ENCODE measurements at regions not wholly inside any gene's neighbourhood (a gene's known extent, or its start where the extent isn't known, plus 50 kb on each side); places are given as distances from the start of the nearest gene placed in this dataset.

DNA sequence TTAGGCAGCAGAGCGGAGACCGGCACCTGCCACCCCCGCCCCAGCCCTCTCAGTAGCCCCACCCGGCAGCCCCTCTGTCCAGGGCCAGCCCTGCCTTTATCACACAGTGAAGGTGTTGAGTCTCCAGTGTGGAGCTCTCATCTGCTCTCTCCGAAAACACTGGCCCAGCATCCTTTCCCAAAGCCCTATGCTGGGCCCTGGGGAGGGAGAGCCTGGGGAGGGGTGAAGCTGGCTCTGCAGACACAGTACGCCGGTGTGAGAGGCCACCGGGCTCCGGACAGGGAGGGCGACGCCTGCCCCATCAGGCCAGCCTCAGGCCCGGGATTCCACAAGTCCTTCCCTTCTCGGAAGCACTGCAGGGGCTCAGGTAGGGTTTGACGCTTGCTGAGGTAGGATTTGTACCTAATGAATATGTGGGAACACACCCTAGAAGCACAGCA, 186.9 kb downstream of the ERMARD start:
- Histone ChIP-seq H3K9me3 (ENCODE audit: control insufficient read depth, low read length) (no peaks in the 10 kb centered on the region), H3K36me3 (ENCODE audit: control insufficient read depth, insufficient read depth, low read length) (no peaks in the 10 kb centered on the region), H3K79me2 (no peaks in the 10 kb centered on the region), H3K4me2 (ENCODE audit: low read length) (no peak overlapping the region), H2AFZ (no peak overlapping the region), H3K4me3 (ENCODE audit: low read depth, low read length) (no peak overlapping the region), H3K4me1 (no peaks in the 10 kb centered on the region), H3K27ac (no peak overlapping the region), H3K27me3 (ENCODE audit: control insufficient read depth, insufficient read depth, low read length) (no peaks in the 10 kb centered on the region), H3K9ac (no peak overlapping the region)
- TF ChIP-seq, protein P1, sequence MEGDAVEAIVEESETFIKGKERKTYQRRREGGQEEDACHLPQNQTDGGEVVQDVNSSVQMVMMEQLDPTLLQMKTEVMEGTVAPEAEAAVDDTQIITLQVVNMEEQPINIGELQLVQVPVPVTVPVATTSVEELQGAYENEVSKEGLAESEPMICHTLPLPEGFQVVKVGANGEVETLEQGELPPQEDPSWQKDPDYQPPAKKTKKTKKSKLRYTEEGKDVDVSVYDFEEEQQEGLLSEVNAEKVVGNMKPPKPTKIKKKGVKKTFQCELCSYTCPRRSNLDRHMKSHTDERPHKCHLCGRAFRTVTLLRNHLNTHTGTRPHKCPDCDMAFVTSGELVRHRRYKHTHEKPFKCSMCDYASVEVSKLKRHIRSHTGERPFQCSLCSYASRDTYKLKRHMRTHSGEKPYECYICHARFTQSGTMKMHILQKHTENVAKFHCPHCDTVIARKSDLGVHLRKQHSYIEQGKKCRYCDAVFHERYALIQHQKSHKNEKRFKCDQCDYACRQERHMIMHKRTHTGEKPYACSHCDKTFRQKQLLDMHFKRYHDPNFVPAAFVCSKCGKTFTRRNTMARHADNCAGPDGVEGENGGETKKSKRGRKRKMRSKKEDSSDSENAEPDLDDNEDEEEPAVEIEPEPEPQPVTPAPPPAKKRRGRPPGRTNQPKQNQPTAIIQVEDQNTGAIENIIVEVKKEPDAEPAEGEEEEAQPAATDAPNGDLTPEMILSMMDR (IDR thresholded peaks at IDR 0.05): no peak

DNA sequence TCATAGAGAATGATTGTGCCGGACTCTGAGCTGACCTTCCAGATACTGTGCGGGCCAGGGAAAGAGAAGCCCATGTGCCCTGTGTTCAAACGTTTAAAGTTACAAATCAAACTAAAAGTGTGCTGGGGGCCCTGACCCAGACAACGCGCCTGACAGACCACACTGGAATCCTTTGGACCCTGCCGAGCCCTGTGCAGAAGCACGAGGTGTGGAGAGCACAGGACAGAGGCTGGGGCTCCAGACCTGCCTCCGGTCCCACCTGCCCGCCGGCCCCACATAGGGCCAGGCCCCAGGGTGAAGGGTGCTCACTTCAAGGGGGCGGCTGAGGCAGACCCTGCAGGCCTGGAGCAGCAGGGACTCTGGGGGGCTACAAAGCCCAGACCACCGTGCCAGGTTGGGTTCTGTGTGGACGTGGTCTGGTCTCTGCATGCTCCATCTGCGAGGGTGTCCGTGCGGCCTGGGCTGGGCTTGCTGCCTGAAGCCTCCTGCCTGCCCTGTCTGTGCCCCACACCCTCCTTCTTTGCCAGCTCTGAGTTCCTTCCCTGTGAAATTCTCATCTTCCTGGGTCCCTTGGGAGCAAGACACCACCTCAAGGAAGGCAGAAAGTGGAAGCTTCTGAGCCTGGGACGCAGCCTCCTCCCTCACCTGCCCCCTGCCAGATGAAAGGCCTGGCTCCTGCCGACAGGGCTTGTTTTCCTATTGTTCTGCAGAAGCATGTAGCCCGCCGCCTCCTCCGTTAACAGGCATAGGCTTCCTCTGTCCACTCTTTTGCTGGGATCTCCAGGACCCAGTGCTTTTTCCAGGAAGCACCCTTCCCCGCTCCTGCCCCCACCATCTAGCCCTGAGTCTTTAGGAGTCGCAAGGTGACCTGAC, 186.2 kb downstream of the ERMARD start:
- no peak overlapping the region for H3K4me2 ChIP-seq (ENCODE audit: low read length)
- no peaks in the 10 kb centered on the region for H3K9me3 ChIP-seq (ENCODE audit: control insufficient read depth, low read length)
- TF ChIP-seq, protein P1 (IDR thresholded peaks at IDR 0.05): no peak
- H3K79me2 ChIP-seq: no peaks in the 10 kb centered on the region
- no peak overlapping the region for H3K4me3 ChIP-seq (ENCODE audit: low read depth, low read length)
- H3K27ac ChIP-seq: no peak overlapping the region
- H2AFZ ChIP-seq: no peak overlapping the region
- no peaks in the 10 kb centered on the region for H3K4me1 ChIP-seq
- no peaks in the 10 kb centered on the region for H3K27me3 ChIP-seq (ENCODE audit: control insufficient read depth, insufficient read depth, low read length)
- H3K9ac ChIP-seq: no peak overlapping the region
- H3K36me3 ChIP-seq (ENCODE audit: control insufficient read depth, insufficient read depth, low read length): no peaks in the 10 kb centered on the region

DNA sequence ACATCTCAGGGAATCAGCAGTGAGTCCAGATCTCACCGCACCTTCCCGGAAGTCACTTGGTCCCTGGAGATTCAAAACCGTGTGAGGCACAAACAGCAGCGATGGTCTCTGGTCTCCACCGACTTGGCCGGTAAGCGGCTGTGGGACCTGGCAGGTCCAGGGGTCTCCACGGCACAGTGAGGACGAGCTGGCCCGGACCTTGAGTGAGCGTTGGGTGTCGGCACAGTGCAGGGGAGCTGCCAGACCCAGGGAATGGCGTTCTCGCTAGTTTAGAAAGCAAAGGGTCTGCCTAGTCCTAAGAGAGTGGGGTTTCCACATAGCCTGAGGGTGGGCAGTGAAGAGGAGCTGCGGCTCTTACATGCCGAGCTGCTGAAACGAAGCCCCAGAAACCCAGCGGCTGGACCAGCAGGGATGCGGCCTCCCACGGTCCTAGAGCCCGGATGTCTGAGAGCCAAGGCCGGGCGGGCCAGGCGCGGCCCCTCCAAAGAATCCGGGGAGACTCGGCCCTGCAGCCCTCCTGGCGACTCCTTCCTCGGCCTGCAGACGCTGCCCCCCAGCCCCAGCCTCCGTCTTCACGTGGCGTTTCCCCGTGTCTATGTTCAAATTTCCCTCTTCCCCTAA, 185.0 kb downstream of the ERMARD start:
- Histone ChIP-seq H2AFZ (no peak overlapping the region), H3K27me3 (ENCODE audit: control insufficient read depth, insufficient read depth, low read length) (no peaks in the 10 kb centered on the region), H3K4me3 (ENCODE audit: low read depth, low read length) (no peak overlapping the region), H3K9me3 (ENCODE audit: control insufficient read depth, low read length) (no peaks in the 10 kb centered on the region), H3K9ac (no peak overlapping the region), H3K4me1 (no peaks in the 10 kb centered on the region), H3K79me2 (no peaks in the 10 kb centered on the region), H3K27ac (no peak overlapping the region), H3K4me2 (ENCODE audit: low read length) (no peak overlapping the region), H3K36me3 (ENCODE audit: control insufficient read depth, insufficient read depth, low read length) (no peaks in the 10 kb centered on the region)
- TF ChIP-seq, protein P1 (IDR thresholded peaks at IDR 0.05): no peak

DNA sequence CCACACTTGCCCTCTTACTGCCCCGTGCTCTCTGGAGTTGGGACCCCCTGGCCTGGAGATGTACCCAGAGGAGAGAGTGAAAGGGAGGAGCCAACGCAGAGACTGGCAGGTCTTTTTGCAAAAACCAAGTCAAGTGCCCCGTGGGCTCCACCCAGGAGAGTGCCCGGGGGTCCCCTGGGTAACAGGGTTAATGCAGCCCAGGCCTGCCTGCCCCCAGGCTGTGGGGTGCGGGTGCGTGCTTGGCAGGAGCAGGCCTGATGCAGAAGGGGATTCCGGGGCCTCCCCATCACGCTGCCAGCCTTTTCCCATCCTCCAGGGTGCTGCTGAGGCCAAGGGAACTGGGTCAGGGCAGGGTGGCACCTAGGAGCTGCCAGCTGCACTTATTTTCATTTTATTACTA, 184.4 kb downstream of the ERMARD start:
- H3K4me1 ChIP-seq: no peaks in the 10 kb centered on the region
- H3K36me3 ChIP-seq (ENCODE audit: control insufficient read depth, insufficient read depth, low read length): no peaks in the 10 kb centered on the region
- H3K27me3 ChIP-seq (ENCODE audit: control insufficient read depth, insufficient read depth, low read length): no peaks in the 10 kb centered on the region
- TF ChIP-seq, protein P1 (IDR thresholded peaks at IDR 0.05): no peak
- H3K79me2 ChIP-seq: no peaks in the 10 kb centered on the region
- H3K4me3 ChIP-seq (ENCODE audit: low read depth, low read length): no peak overlapping the region
- no peaks in the 10 kb centered on the region for H3K9me3 ChIP-seq (ENCODE audit: control insufficient read depth, low read length)
- H3K27ac ChIP-seq: no peak overlapping the region
- no peak overlapping the region for H3K4me2 ChIP-seq (ENCODE audit: low read length)
- H2AFZ ChIP-seq: no peak overlapping the region
- H3K9ac ChIP-seq: no peak overlapping the region
